ENCODE measurements at regions not wholly inside any gene's neighbourhood (a gene's known extent, or its start where the extent isn't known, plus 50 kb on each side); places are given as distances from the start of the nearest gene placed in this dataset.

DNA sequence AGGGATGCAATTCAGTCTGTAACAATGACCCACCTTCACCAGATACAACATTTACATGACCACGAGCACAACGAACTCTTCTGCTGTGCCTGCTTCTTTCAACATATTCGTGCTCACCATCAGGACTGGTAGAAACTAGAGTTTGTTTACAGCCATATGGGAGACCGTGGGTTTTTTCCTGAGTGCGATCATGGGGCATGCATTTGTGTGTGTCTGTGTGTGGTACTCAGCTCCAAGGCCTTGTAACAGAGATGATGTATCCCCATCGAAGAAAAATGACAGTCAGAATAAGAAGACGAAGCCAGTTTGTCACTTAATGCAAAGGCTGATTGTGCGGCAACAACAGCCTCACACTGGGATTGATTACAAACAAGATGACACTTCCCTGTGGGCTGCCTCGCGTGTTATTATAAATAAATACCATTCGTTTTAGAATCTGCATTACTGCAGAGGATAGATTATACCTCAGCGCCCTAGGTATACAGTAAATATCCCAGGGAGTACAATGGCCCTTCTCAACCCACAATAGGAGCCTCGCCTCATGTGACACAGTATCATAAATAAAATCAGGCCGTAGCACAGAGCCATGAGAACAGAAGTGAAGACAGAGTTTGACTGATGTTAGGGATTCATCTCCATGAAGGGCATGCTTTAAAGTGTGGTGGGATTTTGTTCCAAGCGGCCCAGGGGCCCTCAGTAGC is 97.3 kb upstream of the NOCT start:
- Histone ChIP-seq H3K9me3 (no peaks in the 10 kb centered on the region), H3K27ac (no peak overlapping the region), H3K4me3 (no peak overlapping the region), H3K27me3 (no peaks in the 10 kb centered on the region), H3K36me3 (no peaks in the 10 kb centered on the region), H3K4me1 (no peaks in the 10 kb centered on the region)
- intact Hi-C loops (cut with DNase I; ENCODE audit: low total_unique reads), result no loop called here
- DNase-seq, result no peak
- TF ChIP-seq, protein P1, sequence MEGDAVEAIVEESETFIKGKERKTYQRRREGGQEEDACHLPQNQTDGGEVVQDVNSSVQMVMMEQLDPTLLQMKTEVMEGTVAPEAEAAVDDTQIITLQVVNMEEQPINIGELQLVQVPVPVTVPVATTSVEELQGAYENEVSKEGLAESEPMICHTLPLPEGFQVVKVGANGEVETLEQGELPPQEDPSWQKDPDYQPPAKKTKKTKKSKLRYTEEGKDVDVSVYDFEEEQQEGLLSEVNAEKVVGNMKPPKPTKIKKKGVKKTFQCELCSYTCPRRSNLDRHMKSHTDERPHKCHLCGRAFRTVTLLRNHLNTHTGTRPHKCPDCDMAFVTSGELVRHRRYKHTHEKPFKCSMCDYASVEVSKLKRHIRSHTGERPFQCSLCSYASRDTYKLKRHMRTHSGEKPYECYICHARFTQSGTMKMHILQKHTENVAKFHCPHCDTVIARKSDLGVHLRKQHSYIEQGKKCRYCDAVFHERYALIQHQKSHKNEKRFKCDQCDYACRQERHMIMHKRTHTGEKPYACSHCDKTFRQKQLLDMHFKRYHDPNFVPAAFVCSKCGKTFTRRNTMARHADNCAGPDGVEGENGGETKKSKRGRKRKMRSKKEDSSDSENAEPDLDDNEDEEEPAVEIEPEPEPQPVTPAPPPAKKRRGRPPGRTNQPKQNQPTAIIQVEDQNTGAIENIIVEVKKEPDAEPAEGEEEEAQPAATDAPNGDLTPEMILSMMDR (IDR thresholded peaks at IDR 0.05), result no peak
- TF ChIP-seq POLR2A (IDR thresholded peaks at IDR 0.05), result no peak

DNA sequence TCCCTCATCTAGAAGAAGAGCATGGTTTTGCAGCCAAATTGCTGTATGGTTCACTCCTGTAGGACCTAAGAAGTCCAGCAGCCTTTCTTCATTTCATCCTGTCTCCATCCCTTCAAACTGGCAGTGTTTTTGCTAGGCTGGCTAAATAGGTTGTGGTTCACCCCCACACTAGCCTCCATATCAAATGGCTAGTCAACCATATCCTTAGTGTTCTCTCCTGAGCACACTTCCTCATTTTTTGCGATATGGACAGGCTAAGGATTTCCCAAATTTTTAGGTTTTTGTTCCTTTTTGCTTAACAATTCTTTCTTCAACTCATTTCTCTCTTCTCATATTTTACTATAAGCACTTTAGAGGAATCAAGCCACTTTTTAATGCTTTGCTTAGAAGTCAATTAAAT is 98.8 kb upstream of the NOCT start:
- H3K27me3 ChIP-seq, result no peaks in the 10 kb centered on the region
- H3K4me1 ChIP-seq, result no peaks in the 10 kb centered on the region
- H3K36me3 ChIP-seq, result no peaks in the 10 kb centered on the region
- H3K27ac ChIP-seq, result no peak overlapping the region
- H3K9me3 ChIP-seq, result no peaks in the 10 kb centered on the region
- DNase-seq, result no peak
- TF ChIP-seq POLR2A (IDR thresholded peaks at IDR 0.05), result no peak
- TF ChIP-seq, protein P1 (IDR thresholded peaks at IDR 0.05), result no peak
- H3K4me3 ChIP-seq, result no peak overlapping the region
- intact Hi-C loops (cut with DNase I; ENCODE audit: low total_unique reads), result no loop called here

DNA sequence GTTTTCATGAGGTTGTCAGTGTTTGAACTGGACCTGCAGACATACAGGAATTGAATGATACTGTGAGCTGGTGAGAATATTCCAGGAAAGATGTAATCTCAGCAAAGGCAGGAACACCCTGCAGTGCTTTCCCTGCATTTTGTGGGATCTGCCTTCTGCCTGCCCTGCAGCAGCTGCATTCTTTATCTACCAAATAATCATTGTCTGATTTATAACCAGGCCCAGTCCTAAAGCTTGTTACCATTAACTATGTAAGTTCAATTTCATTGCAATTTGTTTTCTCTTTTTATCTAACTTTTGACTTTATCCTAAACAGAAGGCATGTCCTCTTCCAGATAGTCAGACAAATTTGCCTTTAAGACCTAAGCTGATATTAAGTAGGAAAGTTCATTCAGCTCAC is 99.8 kb upstream of the NOCT start:
- Histone ChIP-seq H3K27ac (no peak overlapping the region), H3K4me3 (no peak overlapping the region), H3K4me1 (no peaks in the 10 kb centered on the region), H3K9me3 (no peaks in the 10 kb centered on the region), H3K36me3 (no peaks in the 10 kb centered on the region), H3K27me3 (no peaks in the 10 kb centered on the region)
- intact Hi-C loops (cut with DNase I; ENCODE audit: low total_unique reads), result no loop called here
- DNase-seq, result no peak
- TF ChIP-seq, protein P1 (IDR thresholded peaks at IDR 0.05), result no peak
- no peak for TF ChIP-seq POLR2A (IDR thresholded peaks at IDR 0.05)

DNA sequence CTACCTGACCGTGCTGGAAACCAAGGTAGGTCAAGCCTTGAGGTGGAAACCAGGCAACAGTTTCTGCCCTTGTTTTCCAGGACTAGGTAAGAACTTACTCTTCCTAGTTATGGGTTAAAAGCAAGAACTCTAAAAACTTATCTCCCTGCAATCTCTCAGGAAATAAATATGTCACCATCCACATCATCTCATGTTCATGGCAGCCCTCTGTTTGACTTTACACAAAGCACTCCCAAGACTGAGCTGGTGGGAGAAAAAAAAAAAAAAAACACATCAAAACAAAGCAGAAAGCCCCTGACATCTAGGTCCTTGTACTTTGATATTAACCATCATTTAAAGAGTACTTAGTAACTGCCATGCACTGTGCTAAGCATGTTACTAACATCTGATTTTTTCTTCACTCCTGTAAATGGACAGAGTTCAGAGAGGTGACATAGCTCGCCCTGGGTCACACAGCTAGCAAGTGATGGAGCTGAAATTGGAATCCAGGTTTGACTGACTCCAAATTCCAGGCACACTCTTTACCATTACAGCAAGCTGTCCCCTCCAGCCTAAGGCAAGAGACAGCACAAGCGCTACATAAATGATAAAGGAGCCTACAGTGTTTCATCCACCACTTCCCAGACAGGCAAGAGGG is 102.8 kb upstream of the NOCT start:
- Histone ChIP-seq H3K27me3 (no peaks in the 10 kb centered on the region), H3K27ac (peak overlapping the region in 1 of 2 donors; percentile 38), H3K4me3 (no peak overlapping the region), H3K4me1 (no peaks in the 10 kb centered on the region), H3K9me3 (no peaks in the 10 kb centered on the region), H3K36me3 (no peaks in the 10 kb centered on the region)
- no peak for DNase-seq
- intact Hi-C loops (cut with DNase I; ENCODE audit: low total_unique reads), result no loop called here
- TF ChIP-seq POLR2A (IDR thresholded peaks at IDR 0.05), result no peak
- TF ChIP-seq, protein P1 (IDR thresholded peaks at IDR 0.05), result no peak

DNA sequence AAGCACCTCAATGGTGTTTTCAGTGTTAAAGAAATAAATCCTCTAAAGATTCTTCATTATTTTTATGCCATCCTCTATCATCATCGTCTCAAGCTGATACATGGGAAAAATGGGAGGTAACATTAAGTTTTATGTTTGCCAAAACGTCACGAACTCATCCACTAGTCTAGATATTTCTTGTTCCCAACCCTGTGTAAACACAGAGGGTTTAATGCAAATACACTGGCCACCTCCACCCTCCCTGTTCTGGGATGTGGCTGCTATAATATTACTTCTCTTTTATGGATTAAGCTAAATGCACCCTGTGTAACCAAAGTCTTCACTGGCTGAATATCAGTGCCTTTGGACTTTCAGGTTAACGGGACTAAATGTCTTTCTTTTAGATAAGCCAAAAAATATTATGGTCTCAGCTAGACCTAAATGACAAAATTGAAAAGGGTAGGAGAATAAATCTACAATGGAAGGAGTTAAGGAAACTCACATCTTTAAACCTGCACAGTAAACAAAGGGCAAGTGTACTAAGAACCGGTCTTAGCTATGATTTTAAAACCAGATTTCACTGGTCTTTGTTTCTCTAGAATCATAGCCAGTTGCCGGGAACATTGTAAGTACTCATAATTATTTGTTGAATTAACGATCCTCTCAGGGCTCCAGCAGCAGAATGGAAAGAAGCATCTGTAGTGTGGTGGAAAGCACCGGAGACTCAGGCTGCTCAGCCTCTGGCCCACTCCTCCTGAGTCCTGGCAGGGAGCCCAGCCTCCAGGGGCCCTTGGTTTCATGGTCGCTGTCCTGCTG is 103.5 kb upstream of the NOCT start:
- Histone ChIP-seq H3K4me1 (no peaks in the 10 kb centered on the region), H3K9me3 (no peaks in the 10 kb centered on the region), H3K27ac (peak overlapping the region in 1 of 2 donors; percentile 38), H3K4me3 (no peak overlapping the region), H3K36me3 (no peaks in the 10 kb centered on the region), H3K27me3 (no peaks in the 10 kb centered on the region)
- DNase-seq, result peak in 1 of 2 donors; percentile 27
- intact Hi-C loops (cut with DNase I; ENCODE audit: low total_unique reads), result no loop called here
- TF ChIP-seq POLR2A (IDR thresholded peaks at IDR 0.05), result no peak
- TF ChIP-seq, protein P1 (IDR thresholded peaks at IDR 0.05), result no peak

Measured in uterus (tissue), 3 donors.